MCF 10A (cell line): ENCODE measurements at regions not wholly inside any gene's neighbourhood (a gene's known extent, or its start where the extent isn't known, plus 50 kb on each side); places are given as distances from the start of the nearest gene placed in this dataset.

Experiments used
- BruUV-seq: library from RNA; stranded (reverse); fragments of 400-500 nt; replicated peaks from 2 replicates; lab custom pipeline; 2021; lab: Mats Ljungman, UMichigan
- CTCF ChIA-PET: fragments of 300-600 bp; sonication (Branson Sonifier 250); formaldehyde crosslinking; extraction: SDS; loops from one replicate; lab custom pipeline; 2021; ENCODE audit warnings: antibody characterized with exemption, inconsistent platforms; lab: Yijun Ruan, JAX
- POLR2A ChIA-PET: fragments of 300-600, 350-650 bp; sonication (Branson Sonifier 250); formaldehyde crosslinking; extraction: SDS; loops from one replicate; lab custom pipeline; 2020; ENCODE audit warnings: antibody characterized with exemption, inconsistent platforms; lab: Yijun Ruan, JAX
- DNase-seq: peaks from one replicate; pipeline ENCODE4 v3.0.0-alpha.2; 2018; ENCODE audit not compliant: unreplicated experiment
- H3K27ac Mint-ChIP-seq: one replicate; pipeline ENCODE4 v1.8.0; 2022; ENCODE audit warnings: mild to moderate bottlenecking, low read depth, mixed read lengths; ENCODE audit not compliant: unreplicated experiment
- H3K27me3 Mint-ChIP-seq: one replicate; pipeline ENCODE4 v1.8.0; 2022; ENCODE audit warnings: mixed read lengths; ENCODE audit not compliant: insufficient read depth, unreplicated experiment
- H3K36me3 Mint-ChIP-seq: one replicate; pipeline ENCODE4 v1.8.0; 2022; ENCODE audit warnings: mild to moderate bottlenecking, moderate library complexity, mixed read lengths; ENCODE audit not compliant: insufficient read depth, unreplicated experiment
- H3K4me1 Mint-ChIP-seq: one replicate; pipeline ENCODE4 v1.8.0; 2022; ENCODE audit warnings: mixed read lengths; ENCODE audit not compliant: insufficient read depth, unreplicated experiment
- H3K4me3 Mint-ChIP-seq: one replicate; pipeline ENCODE4 v1.8.0; 2022; ENCODE audit warnings: mild to moderate bottlenecking, moderate library complexity, mixed read lengths; ENCODE audit not compliant: unreplicated experiment
- H3K9me3 Mint-ChIP-seq: one replicate; pipeline ENCODE4 v1.8.0; 2022; ENCODE audit warnings: mixed read lengths; ENCODE audit not compliant: unreplicated experiment
- CTCF ChIP-seq: fragments of 200-600 bp; IDR thresholded peaks from one replicate; pipeline ENCODE4 v1.8.0; 2022; ENCODE audit warnings: antibody characterized with exemption, mild to moderate bottlenecking; ENCODE audit not compliant: unreplicated experiment
- intact Hi-C: fragments of 100-400 bp; cut with micrococcal nuclease; formaldehyde crosslinking; loops from 2 replicates; pipeline ENCODE4 v1.14.1; 2022

- CTCF ChIA-PET: interaction anchor here (0.6 to 1.6 kb wide), 6 partner anchors 10 to 572 kb away, joined by 3 to 9 read pairs (median 4); no protein-coding TSS in a partner anchor
- no peak for TF ChIP-seq CTCF
- Mint-ChIP-seq H3K4me3 (no peak overlapping the region), H3K36me3 (no peaks in the 10 kb centered on the region), H3K9me3 (no peaks in the 10 kb centered on the region), H3K27ac (peak overlapping the region; percentile 82), H3K4me1 (peaks cover 14% of the 10 kb centered on the region), H3K27me3 (no peaks in the 10 kb centered on the region)
- no TSS peak for BruUV-seq
- intact Hi-C loops: loop anchor here (5.0 to 10.0 kb wide), 2 partner anchors 93 to 290 kb away; no protein-coding TSS in a partner anchor
- POLR2A ChIA-PET: interaction anchor here (0.6 to 0.7 kb wide), 3 partner anchors 254 to 1568 kb away, joined by 3 read pairs; no protein-coding TSS in a partner anchor
- DNase-seq: peak; percentile 77
Observed at GRCh38 chr14:42214981-42215491, 608.4 kb downstream of the LRFN5 start.

- Mint-ChIP-seq H3K4me3 (no peak overlapping the region), H3K9me3 (no peaks in the 10 kb centered on the region), H3K36me3 (no peaks in the 10 kb centered on the region), H3K4me1 (no peaks in the 10 kb centered on the region), H3K27me3 (no peaks in the 10 kb centered on the region), H3K27ac (no peak overlapping the region)
- no TSS peak for BruUV-seq
- ChIA-PET CTCF (no interaction called here), POLR2A (no interaction called here)
- TF ChIP-seq CTCF: no peak
- DNase-seq: no peak
- intact Hi-C loops: no loop called here
Observed at GRCh38 chr14:42200957-42201356, 594.3 kb downstream of the LRFN5 start.

GRCh38 chr14:42198010-42198409, 591.3 kb downstream of the LRFN5 start:
- CTCF ChIA-PET: no interaction called here
- POLR2A ChIA-PET: no interaction called here
- Mint-ChIP-seq H3K4me3 (no peak overlapping the region), H3K27me3 (no peaks in the 10 kb centered on the region), H3K4me1 (peaks cover 8% of the 10 kb centered on the region), H3K9me3 (no peaks in the 10 kb centered on the region), H3K27ac (no peak overlapping the region), H3K36me3 (peaks cover 1% of the 10 kb centered on the region)
- intact Hi-C loops: no loop called here
- TF ChIP-seq CTCF: no peak
- no peak for DNase-seq
- no TSS peak for BruUV-seq

- no TSS peak for BruUV-seq
- ChIA-PET CTCF (interaction anchor here (0.6 to 0.9 kb wide), 3 partner anchors 323 to 1337 kb away, joined by 3 read pairs; no protein-coding TSS in a partner anchor), POLR2A (no interaction called here)
- Mint-ChIP-seq H3K9me3 (no peaks in the 10 kb centered on the region), H3K27ac (peak overlapping the region; percentile 92), H3K4me3 (peak overlapping the region; percentile 57), H3K36me3 (peaks cover 5% of the 10 kb centered on the region), H3K4me1 (peaks cover 15% of the 10 kb centered on the region), H3K27me3 (no peaks in the 10 kb centered on the region)
- no peak for TF ChIP-seq CTCF
- peak; percentile 89 for DNase-seq
- intact Hi-C loops: no loop called here
Observed at GRCh38 chr14:42192738-42193653, 586.3 kb downstream of the LRFN5 start.
